ENCODE measurements at regions not wholly inside any gene's neighbourhood (a gene's known extent, or its start where the extent isn't known, plus 50 kb on each side); places are given as distances from the start of the nearest gene placed in this dataset.
A peak's percentile ranks its signal among the peaks of the same experiment; 100 is the strongest.

DNA sequence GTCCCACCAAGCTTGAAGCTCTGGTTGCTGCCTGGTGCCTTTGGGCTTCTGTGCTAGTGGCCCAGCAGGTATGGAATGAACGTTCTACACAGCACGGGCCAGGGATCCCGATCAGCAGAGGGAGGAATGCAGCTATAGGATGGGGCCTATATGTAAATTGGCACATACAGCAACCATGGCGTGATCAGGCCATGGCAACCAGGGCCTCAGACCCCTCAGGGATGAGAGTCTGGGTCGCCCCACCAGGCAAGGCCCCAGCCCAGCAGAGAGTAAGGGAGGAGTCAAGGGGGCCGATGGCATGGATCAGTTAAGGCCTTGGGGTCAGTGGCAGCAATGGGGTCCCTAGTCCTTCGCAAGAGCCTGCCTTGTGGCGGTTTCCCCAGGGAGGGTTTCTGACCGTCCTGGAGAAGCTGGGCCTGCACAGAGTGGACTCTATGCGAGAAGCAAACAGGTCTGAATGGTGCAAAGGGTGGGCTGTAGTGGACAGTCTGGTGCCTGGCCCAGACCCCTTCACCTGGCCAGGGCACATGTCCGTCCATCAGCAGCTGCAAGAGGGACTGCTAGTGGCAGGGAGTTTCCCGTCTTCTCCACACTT lies 98.2 kb upstream of the SLC22A11 start:
- no peak for DNase-seq (ENCODE audit: low spot score)

DNA sequence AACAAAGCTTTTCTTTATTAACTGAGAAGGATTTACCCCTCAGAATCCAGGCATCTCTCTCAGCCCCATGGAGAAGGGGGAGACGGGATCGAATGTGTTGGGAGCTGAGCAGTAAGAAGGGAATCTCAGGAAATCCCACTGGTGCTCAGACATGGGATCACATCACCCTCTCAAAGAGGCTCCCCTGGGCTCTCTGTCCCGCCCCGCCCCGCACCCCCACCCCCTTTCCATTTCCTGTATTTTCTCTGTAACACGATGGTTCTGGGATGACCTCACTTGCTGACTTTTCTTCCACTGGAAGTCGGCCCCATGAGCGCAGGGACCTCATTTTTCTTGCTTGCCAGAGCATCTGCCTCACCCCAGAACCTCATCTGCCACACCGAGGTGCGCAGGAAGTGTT lies 96.7 kb upstream of the SLC22A11 start:
- DNase-seq (ENCODE audit: low spot score) = no peak

DNA sequence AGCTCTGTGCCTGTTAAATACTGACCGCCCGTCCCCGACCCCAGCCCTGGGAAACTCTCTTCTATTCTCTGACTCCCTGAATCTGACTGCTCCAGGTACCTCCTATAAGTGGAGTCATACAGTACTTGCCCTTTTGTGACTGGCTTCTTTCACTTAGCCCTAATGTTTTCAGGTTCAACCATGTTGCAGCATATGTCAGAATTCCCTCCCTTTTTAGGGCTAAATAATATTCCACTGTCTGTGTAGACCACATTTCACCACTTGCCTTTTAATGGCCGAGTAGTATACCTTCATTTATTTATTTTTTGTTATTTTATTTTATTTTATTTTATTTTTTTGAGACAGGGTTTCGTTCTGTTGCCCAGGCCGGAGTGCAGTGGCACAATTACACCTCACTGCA lies 96.1 kb upstream of the SLC22A11 start:
- no peak for DNase-seq (ENCODE audit: low spot score)

DNA sequence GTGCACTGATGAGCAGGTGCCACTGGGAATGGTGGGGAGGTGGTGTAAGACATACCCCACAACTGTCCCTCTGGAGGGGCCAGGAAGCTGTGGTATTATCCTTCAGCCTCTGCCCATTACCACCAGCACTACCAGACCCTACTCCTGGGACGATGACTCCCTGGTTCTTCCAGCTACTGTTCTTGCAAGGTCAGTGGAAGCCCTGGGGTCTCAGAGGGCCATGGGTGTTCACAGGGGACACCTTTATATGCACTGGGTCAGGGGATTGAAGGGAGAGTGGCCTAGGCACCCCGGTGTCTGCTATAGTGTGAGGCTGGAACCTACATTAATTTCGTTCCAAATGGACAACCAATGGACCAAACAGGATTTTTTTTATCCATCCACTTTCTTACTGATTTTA lies 94.7 kb upstream of the SLC22A11 start:
- DNase-seq (ENCODE audit: low spot score) = no peak

DNA sequence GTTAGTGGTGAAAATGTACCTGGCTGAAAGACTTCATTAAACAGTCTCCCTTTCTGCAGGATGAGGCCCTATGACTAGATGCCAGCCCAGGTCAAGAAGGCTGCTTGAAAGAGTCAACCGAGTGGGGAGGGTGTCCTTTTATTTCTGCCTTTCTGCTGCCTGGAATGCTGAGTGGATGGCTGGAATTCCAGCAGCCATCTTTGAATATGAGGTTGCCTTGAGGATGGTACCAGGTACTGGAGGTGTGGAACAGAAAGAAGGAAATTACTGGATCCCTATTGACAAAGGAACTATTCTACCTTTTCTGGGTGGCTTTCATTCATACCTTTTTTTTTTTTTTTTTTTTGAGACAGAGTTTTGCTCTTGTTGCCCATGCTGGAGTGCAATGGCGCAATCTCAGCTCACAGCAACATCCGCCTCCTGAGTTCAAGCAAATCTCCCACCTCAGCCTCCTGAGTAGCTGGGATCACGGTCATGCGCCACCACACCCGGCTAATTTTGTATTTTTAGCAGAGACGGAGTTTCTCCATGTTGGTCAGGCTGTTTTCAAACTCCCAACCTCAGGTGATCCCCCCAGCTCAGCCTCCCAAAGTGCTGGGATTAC lies 89.5 kb upstream of the SLC22A11 start:
- no peak for DNase-seq (ENCODE audit: low spot score)

DNA sequence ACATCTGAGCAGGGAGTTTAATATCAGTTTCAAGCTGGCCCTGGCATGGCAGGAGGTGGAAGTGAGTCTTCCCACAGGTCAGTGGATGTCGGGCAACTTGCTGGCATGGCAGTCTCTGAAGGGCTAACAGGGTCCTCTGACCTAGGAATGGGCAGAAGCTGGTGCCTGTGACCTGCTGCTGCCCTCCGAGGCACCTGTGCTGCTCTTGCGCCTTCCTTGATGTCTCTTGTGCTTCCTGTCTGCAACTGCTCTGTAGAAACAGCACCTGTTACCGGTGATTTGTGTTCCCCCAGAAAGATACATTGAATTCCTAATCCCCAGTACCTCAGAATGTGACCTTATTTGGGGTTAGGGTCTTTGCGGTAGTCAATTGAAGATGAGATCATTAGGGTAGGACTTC lies 86.5 kb upstream of the SLC22A11 start:
- DNase-seq (ENCODE audit: low spot score) = no peak

DNA sequence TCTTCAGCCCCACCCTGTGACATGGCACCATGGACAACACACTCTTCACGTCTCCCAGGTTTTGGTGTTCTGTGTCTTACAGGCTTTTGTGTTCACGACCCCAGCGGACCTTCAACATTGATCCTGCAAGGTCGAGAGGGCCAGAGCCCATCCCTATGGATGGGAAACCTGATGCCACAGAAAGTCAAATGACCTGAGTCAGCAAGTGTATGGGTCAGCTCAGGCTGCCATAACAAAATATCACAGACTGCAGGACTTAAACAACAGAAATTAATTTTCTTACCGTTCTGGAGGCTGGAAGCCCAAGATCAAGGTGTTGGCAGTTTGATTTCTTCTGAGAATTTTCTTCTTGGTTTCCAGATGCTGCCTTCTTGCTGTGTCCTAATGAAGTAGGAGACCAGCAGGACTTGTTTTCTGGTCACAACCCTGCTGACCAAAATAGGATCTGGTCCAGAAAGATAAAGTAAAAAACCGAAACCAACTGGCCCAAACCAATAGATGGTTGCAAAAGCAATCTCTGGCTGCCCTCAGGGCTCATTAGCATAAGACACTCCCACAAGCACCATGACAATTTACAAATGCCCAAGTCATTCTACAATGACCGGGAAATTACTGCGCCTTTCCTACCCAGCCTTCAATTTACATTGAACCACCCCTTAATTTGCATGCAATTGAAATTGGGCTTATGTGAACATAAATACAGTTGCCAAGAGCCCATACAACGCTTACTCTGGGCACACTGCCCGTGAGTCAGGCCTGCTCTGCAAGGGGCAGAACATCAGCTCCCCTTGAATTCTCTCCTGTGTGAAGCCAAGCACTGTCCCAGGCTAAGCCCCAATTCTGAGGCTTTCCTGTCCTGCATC lies 82.9 kb upstream of the SLC22A11 start:
- DNase-seq (ENCODE audit: low spot score) = no peak

DNA sequence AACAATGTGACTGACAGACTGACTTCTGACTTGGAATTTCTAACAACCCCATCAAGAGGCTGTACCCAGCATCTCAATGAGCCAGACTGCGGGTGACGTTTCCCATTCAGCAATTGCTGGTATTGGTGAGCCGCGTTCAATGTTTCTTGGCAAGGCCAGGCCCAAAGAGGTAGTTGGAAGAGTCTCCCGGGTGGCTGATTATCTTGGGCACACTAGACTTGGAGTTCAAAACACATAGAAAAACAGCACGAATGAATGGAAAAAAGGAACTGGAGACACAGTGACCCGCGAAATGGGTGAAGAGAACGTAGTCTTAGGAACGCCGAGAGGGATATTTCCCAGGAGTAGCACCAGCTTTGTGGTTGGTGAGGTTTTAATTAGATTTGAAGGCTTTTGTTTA lies 81.1 kb upstream of the SLC22A11 start:
- no peak for DNase-seq (ENCODE audit: low spot score)

DNA sequence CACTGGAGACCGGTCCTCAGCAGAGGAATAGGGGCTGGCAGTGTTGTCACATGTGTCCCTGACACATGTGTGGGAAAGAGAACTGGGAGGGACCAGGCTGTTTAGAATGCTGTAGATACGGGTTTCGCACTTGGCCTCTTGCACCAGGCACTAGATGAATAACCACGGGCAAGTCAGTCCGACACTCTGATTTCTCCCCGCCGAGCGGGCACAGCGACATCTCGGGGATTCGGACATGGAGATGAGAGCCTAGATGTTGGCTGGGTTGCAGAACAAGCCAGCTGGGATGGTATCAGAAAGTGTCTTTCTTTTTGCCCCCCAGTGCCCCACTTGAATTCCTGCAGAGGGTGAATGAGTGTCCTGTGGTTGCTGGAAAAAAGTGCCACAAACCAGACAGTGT lies 80.6 kb upstream of the SLC22A11 start:
- no peak for DNase-seq (ENCODE audit: low spot score)

DNA sequence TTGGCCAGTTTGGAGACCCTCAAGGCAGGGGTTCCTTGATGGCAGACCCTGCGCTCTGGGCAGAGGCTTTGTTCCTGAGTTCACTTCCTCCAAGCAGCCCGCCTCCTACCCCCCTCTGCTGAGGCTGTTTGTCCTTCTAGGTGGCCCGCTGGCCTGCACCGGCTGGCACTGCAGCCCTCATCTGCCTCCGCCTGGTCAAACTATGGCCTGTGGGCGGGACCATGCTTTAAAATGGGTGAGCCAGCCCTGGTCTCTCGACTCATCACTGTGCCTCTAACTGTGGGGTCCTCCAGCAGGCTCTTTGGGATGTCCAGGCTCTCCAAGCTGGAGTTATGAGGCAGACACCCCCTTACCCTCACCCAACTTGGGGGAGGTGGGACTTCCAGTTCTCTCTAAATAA lies 78.9 kb upstream of the SLC22A11 start:
- no peak for DNase-seq (ENCODE audit: low spot score)

DNA sequence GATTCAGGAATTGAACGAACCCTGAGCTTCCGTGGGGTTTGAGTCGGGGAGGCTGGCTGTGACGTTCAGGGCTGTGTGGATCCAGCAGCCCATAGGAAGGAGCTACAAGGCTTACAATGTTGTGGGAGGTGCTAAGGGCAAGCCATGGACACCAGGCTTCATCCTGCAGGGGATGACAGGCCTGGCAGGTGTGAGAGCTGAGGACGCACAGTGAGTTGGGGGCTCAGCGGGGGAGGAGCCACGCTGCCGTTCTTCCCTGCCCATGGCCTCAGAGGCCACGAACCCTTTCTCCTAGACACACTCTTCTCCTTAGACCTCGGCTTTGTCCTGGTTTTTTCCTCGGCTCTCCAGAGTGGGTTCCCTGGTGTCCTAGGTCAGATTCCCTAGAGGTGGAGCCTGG lies 78.1 kb upstream of the SLC22A11 start:
- no peak for DNase-seq (ENCODE audit: low spot score)

DNA sequence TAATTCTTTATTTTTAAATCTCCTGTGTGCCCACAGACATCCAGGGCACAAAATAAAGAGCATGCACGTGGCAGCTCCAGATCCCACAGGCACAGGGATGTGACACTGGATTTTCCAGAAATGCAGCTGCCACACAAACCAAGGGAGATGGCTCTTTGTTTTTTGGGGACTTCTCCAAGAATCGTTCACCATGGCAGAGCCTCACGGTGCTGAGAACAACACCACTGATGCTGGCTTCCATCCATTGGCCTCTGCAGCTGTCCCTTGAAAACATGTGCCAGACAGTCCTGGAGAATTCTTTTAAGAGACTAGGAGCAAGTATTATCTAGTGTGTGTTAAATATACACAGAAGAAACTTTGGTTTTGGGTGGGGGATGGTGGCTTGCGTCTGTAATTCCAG lies 73.2 kb upstream of the SLC22A11 start:
- no peak for DNase-seq (ENCODE audit: low spot score)

DNA sequence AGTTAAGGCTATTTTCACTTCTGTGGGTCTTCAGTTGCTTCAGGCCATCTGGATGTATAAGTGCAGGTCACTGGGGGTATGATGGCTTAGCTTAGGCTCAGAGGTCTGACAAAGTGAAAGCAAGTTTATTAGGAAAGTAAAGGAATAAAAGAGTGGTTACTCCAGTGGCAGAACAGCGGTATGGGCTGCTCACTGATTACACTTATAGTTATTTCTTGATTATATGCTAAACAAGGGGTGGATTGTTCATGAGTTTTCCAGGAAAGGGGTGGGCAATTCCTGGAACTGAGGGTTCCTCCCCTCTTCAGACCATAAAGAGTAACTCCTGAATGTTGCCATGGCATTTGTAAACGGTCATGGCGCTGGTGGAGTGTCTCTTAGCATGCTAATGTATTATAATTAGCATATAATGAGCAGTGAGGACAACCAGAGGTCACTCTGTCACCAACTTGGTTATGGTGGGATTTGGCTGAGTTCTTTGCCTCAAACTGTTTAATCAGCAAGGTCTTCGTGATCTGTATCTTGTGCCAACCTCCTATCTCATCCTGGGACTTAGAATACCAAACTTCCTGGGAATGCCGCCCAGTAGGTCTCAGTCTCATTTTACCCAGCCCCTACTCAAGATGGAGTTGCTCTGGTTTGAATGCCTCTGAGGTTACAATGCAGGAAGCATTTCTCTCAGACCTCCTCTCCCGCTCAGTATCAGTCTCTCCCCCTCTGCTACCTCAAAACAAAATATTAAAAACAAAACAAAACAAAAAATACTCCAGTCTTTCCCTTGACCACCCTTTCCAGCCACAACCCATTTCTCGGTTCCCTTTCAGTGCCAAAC lies 71.3 kb upstream of the SLC22A11 start:
- DNase-seq (ENCODE audit: low spot score) = no peak

DNA sequence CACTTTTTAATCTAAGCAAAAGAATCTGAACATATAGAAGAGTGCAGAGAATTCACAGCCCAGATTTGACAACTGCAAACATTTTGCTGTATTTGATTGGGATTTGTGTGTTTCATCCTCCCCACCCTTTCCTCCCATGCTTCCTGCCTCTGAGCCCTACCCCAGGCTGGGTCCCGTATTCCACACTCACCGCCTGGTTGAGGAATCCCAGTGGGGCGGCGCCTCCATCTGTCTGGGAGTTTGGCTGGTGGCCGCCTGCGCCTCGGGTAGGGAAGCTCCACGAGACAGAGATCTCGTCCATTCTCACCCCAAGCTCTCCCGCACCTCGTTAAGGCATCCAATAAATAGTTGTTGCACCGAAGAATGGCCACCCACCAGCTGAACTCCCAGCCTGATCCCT lies 70.7 kb upstream of the SLC22A11 start:
- no peak for DNase-seq (ENCODE audit: low spot score)

DNA sequence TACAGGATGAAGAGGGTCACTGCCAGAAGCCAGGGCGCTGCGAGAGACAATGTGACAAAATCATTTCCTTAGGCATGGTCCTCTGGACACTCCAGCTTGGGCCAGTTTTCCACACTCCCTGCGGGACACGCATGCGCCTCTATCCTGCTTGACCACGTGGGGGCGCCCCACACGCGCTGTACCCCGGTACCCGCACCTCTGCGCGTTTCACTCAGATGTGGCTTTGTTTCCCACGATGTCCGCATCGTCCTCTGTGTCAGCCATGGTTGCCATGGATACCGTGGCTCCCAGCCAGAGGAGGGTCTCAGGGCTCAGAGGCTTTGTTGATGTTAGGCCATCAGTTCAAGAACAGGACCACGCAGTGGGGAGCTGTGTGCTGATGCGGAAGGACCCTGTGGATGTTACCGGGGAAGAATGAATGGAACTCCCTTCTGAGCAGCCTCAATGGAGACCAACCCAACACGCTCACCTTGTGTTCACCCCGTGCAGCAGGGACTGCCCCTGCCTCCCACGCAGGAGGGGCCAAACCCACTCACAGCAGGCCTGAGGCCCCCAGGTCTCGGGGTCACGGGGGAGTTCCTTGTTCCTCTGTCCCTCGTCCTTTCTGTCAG lies 65.8 kb upstream of the SLC22A11 start:
- DNase-seq (ENCODE audit: low spot score) = peak; percentile 42

DNA sequence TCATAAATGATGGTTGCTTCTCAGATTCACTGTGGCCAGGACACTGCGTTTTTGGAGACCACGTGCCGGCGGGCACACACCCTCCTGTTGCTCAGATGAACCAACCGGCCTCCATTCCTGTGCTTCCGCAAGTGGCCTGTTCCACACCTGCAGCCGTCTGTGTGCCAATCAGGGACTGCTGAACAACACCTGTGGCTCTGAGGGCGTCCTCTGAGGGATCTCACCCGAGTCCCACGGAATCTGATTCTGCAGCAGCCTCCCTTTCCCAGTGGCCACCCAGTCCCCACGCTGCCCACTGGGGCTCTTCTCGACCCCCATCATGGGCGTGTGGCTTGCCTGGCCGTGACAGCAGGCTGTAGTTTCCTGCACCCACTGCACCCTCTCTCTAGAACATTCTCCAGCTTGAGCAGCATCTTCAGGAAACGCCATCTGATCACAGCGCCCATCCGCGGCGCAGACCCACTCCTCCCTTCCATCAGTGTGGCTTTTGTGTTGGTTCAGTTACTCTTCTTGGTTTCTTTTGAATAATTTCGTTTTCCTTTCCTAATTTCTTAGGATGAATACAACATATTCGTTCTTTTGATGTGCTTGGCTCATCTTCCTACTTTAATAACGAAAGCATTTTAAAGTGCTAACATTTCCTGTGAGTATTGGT lies 65.1 kb upstream of the SLC22A11 start:
- no peak for DNase-seq (ENCODE audit: low spot score)

DNA sequence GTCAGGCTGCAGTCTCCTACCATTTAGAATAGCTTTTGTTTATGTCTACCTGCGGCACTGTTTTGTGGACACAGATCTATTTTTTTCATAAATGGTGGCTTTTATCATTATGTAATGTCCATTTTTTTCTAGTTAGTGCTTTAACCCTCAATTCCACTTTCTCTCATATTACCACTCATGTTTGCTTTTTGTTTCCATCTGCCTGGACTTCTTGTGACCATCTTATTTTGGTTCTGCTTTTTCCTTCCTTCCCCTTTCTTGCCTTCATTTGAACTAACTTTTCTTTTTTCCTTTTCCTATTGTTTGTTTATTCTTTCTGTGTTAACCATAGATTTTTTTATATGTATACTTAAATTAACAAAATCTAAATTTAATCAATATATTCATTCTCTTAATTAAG lies 63.2 kb upstream of the SLC22A11 start:
- peak; percentile 16 for DNase-seq (ENCODE audit: low spot score)

DNA sequence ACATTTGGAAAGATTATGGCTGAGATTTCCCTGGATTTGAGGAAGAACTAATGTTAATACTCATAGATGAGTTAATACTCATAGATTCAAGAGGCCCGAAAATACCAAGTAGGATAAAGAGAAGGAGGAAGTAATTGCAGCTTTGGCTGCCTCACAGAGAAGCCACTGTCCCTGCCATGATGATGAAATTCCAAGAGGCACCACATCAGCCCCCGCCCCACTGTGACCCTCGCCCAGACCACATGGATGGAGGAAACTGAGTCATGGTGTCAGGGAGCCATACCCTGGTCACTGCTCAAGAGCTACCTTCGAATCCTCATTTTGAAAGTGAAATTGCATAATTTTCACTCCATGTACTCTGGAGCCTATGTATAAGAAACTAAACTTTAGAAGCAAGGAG lies 57.6 kb upstream of the SLC22A11 start:
- DNase-seq (ENCODE audit: low spot score) = no peak

DNA sequence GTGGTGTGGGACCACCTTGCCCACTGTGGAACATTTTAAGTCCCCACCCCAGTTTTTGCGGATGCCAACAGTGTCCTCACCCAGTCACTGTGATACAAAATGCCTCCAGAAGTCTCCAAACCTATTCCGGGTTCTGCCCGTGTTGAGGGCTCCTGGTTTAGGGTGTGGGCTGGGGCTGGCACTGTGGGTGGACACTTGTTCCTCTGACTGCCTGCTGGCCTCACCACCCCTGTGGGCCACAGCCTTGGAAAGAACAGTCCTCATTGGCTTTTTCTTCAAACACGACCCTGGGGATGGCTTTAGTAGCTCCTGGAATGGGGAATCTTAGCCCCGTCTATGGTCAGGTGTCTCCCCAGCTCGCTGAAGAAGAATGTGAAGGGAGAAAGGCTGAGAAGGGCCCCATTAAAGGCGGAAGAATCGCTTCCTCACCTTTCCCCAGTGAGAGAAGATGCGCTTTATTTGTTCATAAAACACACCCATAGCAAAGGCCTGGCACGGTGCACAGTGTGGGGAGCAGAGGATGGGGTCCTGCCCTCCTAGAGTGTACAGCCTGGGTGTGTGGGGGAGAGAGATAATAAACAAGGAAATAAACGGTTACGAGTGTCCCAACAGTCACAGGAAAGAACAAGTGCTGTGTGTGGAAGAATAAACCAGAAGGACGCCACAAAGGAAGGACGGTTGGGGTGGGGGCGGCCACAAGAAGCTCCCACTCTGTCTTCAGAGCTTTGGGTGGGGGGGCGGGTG lies 56.3 kb upstream of the SLC22A11 start:
- DNase-seq (ENCODE audit: low spot score) = no peak

DNA sequence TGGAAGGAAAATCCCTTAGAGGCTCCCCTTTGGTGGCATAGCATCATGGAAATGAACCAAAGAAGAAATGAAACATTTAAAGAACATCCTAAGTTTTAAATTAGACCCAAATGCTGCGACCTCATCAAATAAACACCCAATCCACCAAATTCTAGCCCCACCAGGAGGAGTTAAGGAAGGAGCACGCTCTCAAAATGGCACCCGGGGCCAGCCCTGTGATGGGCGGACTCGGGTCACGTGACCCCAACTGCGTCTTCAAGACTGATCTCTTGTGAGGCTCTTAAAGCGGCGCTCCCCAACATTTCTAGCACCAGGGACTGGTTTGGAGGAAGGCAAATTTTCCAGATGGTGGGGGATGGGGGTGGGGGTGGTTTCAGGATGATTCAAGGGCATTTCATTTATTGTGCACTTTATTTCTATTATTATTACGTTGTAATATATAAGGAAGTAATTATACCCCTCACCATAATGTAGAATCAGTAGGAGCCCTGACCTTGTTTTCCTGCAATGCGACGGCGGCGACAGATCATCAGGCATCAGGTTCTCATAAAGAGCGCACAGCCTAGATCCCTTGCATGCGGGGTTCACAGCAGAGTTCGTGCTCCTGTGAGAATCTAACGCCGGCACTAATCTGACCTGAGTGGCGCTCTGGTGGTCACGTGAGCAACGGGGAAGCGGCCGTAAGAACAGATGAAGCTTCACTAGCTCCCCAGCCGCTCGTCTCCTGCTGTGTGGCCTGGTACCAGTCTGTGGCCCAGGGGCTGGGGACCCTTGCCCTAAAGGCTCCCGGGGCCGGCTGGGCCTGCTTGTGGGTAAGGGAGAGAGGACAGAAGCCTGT lies 55.3 kb upstream of the SLC22A11 start:
- DNase-seq (ENCODE audit: low spot score) = no peak

Data from globus pallidus (tissue), 1 donor.